ENCODE measurements at regions not wholly inside any gene's neighbourhood (a gene's known extent, or its start where the extent isn't known, plus 50 kb on each side); places are given as distances from the start of the nearest gene placed in this dataset.

DNA sequence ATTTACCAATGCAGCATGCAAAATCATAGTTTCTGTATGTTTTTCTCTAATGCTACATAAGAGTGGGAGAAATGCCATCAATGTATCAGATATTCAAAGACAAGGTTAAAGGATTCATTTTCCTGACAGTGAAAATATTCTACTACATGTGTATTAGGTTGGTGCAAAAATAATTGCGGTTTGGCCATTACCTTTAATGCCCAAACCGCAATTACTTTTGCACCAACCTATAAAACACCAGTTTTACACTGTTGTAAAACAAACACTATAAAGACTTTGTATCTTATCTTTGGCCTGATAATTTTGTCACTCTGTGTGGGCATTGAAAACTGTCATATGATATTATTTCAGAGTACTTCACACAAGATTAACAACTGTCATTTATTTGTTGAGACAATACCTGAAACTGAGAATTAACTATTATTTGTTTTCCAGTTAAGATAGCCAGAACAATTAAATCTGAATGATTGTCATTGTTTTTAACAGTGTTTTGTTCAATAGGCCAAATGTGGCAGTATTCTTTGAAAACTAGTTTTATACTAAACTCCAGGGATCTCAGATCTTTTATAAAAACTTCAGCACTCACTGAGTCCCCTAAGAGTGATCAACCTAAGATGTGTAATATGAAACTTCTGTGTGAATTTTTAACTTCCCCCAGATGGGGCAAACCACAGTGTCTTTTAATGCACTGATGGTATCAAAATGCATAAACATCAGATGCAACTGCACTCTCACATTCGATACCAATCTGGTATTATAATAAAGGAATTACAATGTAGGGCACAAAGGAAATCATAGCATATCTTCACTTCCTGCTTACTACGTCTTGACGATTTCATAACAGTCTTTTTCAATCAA, 53.8 kb upstream of the FBN2 start:
- no peak overlapping the region for H3K4me3 ChIP-seq (replicated peaks in 1 of 2; ENCODE audit: low read depth in 2 of 2, low read length in 2 of 2)
- TF ChIP-seq, protein P1, sequence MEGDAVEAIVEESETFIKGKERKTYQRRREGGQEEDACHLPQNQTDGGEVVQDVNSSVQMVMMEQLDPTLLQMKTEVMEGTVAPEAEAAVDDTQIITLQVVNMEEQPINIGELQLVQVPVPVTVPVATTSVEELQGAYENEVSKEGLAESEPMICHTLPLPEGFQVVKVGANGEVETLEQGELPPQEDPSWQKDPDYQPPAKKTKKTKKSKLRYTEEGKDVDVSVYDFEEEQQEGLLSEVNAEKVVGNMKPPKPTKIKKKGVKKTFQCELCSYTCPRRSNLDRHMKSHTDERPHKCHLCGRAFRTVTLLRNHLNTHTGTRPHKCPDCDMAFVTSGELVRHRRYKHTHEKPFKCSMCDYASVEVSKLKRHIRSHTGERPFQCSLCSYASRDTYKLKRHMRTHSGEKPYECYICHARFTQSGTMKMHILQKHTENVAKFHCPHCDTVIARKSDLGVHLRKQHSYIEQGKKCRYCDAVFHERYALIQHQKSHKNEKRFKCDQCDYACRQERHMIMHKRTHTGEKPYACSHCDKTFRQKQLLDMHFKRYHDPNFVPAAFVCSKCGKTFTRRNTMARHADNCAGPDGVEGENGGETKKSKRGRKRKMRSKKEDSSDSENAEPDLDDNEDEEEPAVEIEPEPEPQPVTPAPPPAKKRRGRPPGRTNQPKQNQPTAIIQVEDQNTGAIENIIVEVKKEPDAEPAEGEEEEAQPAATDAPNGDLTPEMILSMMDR (IDR thresholded peaks at IDR 0.05; ENCODE audit: low read depth, low read length): no peak
- no peak for DNase-seq (ENCODE audit: low read depth in 2 of 2)

DNA sequence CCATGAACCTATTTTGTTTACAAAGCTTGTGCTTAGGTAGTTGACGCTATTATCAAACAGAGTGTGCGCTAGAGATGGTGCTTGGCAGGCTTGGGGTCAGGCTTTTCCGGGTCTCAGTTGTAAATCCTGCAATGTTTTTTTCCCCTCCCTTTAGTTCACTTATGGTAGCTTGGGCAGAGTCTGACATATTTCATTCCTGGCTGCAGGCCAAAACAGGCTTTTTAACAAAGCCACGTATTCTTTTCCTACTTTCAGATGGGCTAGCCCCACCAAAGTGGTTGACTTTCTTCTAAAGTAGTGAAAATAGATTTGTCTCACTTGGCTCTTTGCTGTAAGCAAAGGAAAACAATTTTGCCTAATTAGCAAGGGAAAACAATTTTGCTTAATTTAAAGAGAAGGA, 58.0 kb upstream of the FBN2 start:
- H3K4me3 ChIP-seq (replicated peaks in 1 of 2; ENCODE audit: low read depth in 2 of 2, low read length in 2 of 2): no peak overlapping the region
- TF ChIP-seq, protein P1 (IDR thresholded peaks at IDR 0.05; ENCODE audit: low read depth, low read length): no peak
- DNase-seq (ENCODE audit: low read depth in 2 of 2): peak; percentile 37 to 64

DNA sequence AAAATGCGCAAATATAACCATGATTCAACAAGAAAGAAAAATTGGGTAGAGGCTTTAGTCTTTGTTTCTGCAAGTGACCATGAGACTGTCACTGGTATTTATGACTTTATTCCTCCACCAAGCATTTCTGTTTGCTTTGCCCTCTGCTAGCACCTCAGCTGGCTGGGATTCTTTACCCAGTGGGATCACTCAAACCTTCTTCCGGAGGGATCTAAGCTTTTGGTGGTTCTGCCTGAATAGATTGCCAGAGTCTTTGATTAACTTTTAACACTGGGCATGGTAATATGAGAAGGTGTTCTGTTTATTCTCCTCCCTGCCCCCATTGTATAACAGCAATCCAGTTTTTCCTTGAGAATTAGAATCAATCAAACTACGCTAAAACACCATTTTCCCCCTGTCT, 59.1 kb upstream of the FBN2 start:
- TF ChIP-seq, protein P1 (IDR thresholded peaks at IDR 0.05; ENCODE audit: low read depth, low read length): no peak
- H3K4me3 ChIP-seq (replicated peaks in 1 of 2; ENCODE audit: low read depth in 2 of 2, low read length in 2 of 2): no peak overlapping the region
- no peak for DNase-seq (ENCODE audit: low read depth in 2 of 2)

DNA sequence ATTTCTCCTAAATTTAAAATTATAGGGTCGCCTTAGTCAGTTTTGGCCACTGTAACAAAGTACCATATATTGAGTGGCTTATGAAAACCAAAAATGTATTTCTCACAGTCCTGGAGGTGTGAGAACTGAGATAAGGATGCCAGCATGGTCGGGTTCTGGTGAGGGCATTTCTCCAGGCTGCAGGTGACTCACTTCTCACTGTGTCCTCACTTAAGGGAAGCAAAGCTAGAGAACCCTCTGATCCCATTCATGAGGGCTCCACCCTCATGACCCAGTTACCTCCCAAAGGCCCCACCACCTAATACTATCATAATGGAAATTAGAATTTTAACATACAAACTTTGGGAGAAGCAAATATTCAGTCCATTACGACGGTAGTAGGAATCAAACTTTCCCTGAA, 75.1 kb upstream of the FBN2 start:
- no peak overlapping the region for H3K4me3 ChIP-seq (replicated peaks in 1 of 2; ENCODE audit: low read depth in 2 of 2, low read length in 2 of 2)
- DNase-seq (ENCODE audit: low read depth in 2 of 2): no peak
- TF ChIP-seq, protein P1 (IDR thresholded peaks at IDR 0.05; ENCODE audit: low read depth, low read length): no peak

DNA sequence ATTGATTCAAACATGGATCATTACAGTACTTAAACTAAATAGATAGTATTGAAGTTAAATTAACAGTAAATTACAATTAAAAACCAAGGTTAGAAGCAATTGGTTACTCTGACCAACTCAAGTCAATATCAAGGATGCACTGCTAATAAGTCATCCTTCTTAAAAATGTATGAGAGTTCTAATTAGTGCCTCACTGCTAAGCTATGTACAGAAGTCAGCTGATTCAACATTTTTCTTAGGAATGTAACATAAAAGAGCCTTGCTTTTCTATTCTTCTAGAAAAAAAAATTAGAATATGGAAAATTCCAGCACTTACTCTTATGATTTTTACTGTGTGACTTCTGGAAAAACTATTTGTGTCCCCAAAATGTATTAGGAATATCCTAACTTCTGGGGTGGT, 75.7 kb upstream of the FBN2 start:
- no peak overlapping the region for H3K4me3 ChIP-seq (replicated peaks in 1 of 2; ENCODE audit: low read depth in 2 of 2, low read length in 2 of 2)
- TF ChIP-seq, protein P1 (IDR thresholded peaks at IDR 0.05; ENCODE audit: low read depth, low read length): no peak
- no peak for DNase-seq (ENCODE audit: low read depth in 2 of 2)

DNA sequence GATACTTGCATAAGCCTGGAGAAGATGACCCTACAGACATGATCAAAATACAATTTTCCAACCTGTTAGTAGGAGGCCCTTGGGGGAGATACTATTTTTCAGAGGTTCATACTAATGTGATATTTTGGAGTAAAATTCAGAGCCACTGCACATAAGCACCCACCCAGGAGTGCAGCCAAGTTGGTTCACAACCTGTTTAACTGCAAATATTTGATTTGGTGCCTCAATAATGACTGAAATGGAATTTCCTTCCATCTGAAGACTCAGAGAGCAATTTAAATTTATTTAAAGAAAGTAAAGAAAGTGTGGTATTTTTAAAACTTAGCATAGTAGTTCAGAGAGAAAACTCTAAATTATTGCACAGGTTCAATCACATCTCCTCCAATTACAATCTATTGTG, 77.5 kb upstream of the FBN2 start:
- DNase-seq (ENCODE audit: low read depth in 2 of 2): no peak
- no peak overlapping the region for H3K4me3 ChIP-seq (replicated peaks in 1 of 2; ENCODE audit: low read depth in 2 of 2, low read length in 2 of 2)
- TF ChIP-seq, protein P1 (IDR thresholded peaks at IDR 0.05; ENCODE audit: low read depth, low read length): no peak
